ENCODE measurements at regions not wholly inside any gene's neighbourhood (a gene's known extent, or its start where the extent isn't known, plus 50 kb on each side); places are given as distances from the start of the nearest gene placed in this dataset.
A peak's percentile ranks its signal among the peaks of the same experiment; 100 is the strongest.

GRCh38 chr18:26656431-26656943 is 108.1 kb upstream of the KCTD1 start:
- Mint-ChIP-seq H3K27ac (no peak overlapping the region), H3K9me3 (no peaks in the 10 kb centered on the region), H3K4me1 (peaks cover 14% of the 10 kb centered on the region), H3K27me3 (peaks cover 76% of the 10 kb centered on the region), H3K36me3 (peaks cover 6% of the 10 kb centered on the region), H3K4me3 (no peak overlapping the region)
- CTCF ChIA-PET = no interaction called here
- no peak for DNase-seq

- Mint-ChIP-seq H3K4me3 (peak overlapping the region; percentile 22), H3K4me1 (peaks cover 14% of the 10 kb centered on the region), H3K27ac (no peak overlapping the region), H3K9me3 (no peaks in the 10 kb centered on the region), H3K27me3 (peaks cover 81% of the 10 kb centered on the region), H3K36me3 (peaks cover 6% of the 10 kb centered on the region)
- CTCF ChIA-PET = no interaction called here
- no peak for DNase-seq
Measured at GRCh38 chr18:26655525-26656430, 107.4 kb upstream of the KCTD1 start.

GRCh38 chr18:26654616-26655524 is 106.5 kb upstream of the KCTD1 start:
- CTCF ChIA-PET = no interaction called here
- no peak overlapping the region for H3K27ac Mint-ChIP-seq
- H3K4me1 Mint-ChIP-seq = peaks cover 14% of the 10 kb centered on the region
- peak overlapping the region; percentile 22 for H3K4me3 Mint-ChIP-seq
- H3K36me3 Mint-ChIP-seq = peaks cover 6% of the 10 kb centered on the region
- H3K9me3 Mint-ChIP-seq = no peaks in the 10 kb centered on the region
- H3K27me3 Mint-ChIP-seq = peaks cover 76% of the 10 kb centered on the region
- DNase-seq = no peak

GRCh38 chr18:26653943-26654615 is 105.7 kb upstream of the KCTD1 start:
- Mint-ChIP-seq H3K27ac (no peak overlapping the region), H3K4me1 (peaks cover 14% of the 10 kb centered on the region), H3K27me3 (peaks cover 75% of the 10 kb centered on the region), H3K9me3 (no peaks in the 10 kb centered on the region), H3K4me3 (no peak overlapping the region), H3K36me3 (peaks cover 6% of the 10 kb centered on the region)
- CTCF ChIA-PET = no interaction called here
- DNase-seq = no peak

- no peak overlapping the region for H3K4me3 Mint-ChIP-seq
Measured at GRCh38 chr18:26652501-26652900, 104.1 kb upstream of the KCTD1 start.

GRCh38 chr18:26650310-26651268 is 102.2 kb upstream of the KCTD1 start:
- no peak overlapping the region for H3K4me3 Mint-ChIP-seq
- no peaks in the 10 kb centered on the region for H3K36me3 Mint-ChIP-seq
- H3K9me3 Mint-ChIP-seq = no peaks in the 10 kb centered on the region
- no peak overlapping the region for H3K27ac Mint-ChIP-seq
- no peak for DNase-seq
- H3K27me3 Mint-ChIP-seq = peaks cover 45% of the 10 kb centered on the region
- CTCF ChIA-PET = interaction anchor here (1.4 kb wide), 1 partner anchor 344 kb away, joined by 3 read pairs; no protein-coding TSS in a partner anchor
- peaks cover 5% of the 10 kb centered on the region for H3K4me1 Mint-ChIP-seq

More at GRCh38 chr18:26652501-26652900, 104.1 kb upstream of the KCTD1 start:
- H3K27me3 Mint-ChIP-seq = peaks cover 61% of the 10 kb centered on the region
- H3K9me3 Mint-ChIP-seq = no peaks in the 10 kb centered on the region
- CTCF ChIA-PET = no interaction called here
- H3K4me1 Mint-ChIP-seq = peaks cover 11% of the 10 kb centered on the region
- no peak overlapping the region for H3K27ac Mint-ChIP-seq
- peaks cover 3% of the 10 kb centered on the region for H3K36me3 Mint-ChIP-seq
- DNase-seq = no peak

- Mint-ChIP-seq H3K27ac (no peak overlapping the region), H3K36me3 (no peaks in the 10 kb centered on the region), H3K4me1 (no peaks in the 10 kb centered on the region), H3K4me3 (no peak overlapping the region), H3K27me3 (peaks cover 31% of the 10 kb centered on the region), H3K9me3 (no peaks in the 10 kb centered on the region)
- CTCF ChIA-PET = interaction anchor here (0.6 to 1.1 kb wide), 3 partner anchors 8 to 343 kb away, joined by 3 to 4 read pairs (median 3); no protein-coding TSS in a partner anchor
- no peak for DNase-seq
Measured at GRCh38 chr18:26649193-26649543, 100.8 kb upstream of the KCTD1 start.

- Mint-ChIP-seq H3K9me3 (no peaks in the 10 kb centered on the region), H3K36me3 (no peaks in the 10 kb centered on the region), H3K27me3 (peaks cover 29% of the 10 kb centered on the region), H3K4me3 (no peak overlapping the region), H3K4me1 (no peaks in the 10 kb centered on the region), H3K27ac (no peak overlapping the region)
- DNase-seq = no peak
- CTCF ChIA-PET = interaction anchor here (0.8 to 1.1 kb wide), 2 partner anchors 265 to 342 kb away, joined by 3 read pairs; no protein-coding TSS in a partner anchor
Measured at GRCh38 chr18:26648509-26649192, 100.3 kb upstream of the KCTD1 start.

- Mint-ChIP-seq H3K36me3 (no peaks in the 10 kb centered on the region), H3K4me1 (no peaks in the 10 kb centered on the region), H3K27ac (no peak overlapping the region), H3K9me3 (no peaks in the 10 kb centered on the region), H3K4me3 (no peak overlapping the region), H3K27me3 (peaks cover 16% of the 10 kb centered on the region)
- DNase-seq = no peak
- CTCF ChIA-PET = interaction anchor here (0.6 to 0.8 kb wide), 2 partner anchors 242 to 267 kb away, joined by 3 read pairs; no protein-coding TSS in a partner anchor
Measured at GRCh38 chr18:26646901-26647300, 98.5 kb upstream of the KCTD1 start.

GRCh38 chr18:26642440-26643348 is 94.3 kb upstream of the KCTD1 start:
- CTCF ChIA-PET = no interaction called here
- no peak overlapping the region for H3K4me3 Mint-ChIP-seq
- no peaks in the 10 kb centered on the region for H3K36me3 Mint-ChIP-seq
- no peaks in the 10 kb centered on the region for H3K9me3 Mint-ChIP-seq
- DNase-seq = no peak
- H3K4me1 Mint-ChIP-seq = no peaks in the 10 kb centered on the region
- H3K27me3 Mint-ChIP-seq = no peaks in the 10 kb centered on the region
- H3K27ac Mint-ChIP-seq = no peak overlapping the region

- DNase-seq = no peak
- H3K27me3 Mint-ChIP-seq = no peaks in the 10 kb centered on the region
- CTCF ChIA-PET = interaction anchor here (0.8 kb wide), 1 partner anchor 9 kb away, joined by 4 read pairs; no protein-coding TSS in a partner anchor
- H3K4me3 Mint-ChIP-seq = no peak overlapping the region
- no peaks in the 10 kb centered on the region for H3K4me1 Mint-ChIP-seq
- no peaks in the 10 kb centered on the region for H3K36me3 Mint-ChIP-seq
- no peaks in the 10 kb centered on the region for H3K9me3 Mint-ChIP-seq
- no peak overlapping the region for H3K27ac Mint-ChIP-seq
Measured at GRCh38 chr18:26640541-26640940, 92.2 kb upstream of the KCTD1 start.

GRCh38 chr18:26639149-26639548 is 90.8 kb upstream of the KCTD1 start:
- no peaks in the 10 kb centered on the region for H3K36me3 Mint-ChIP-seq
- H3K4me1 Mint-ChIP-seq = no peaks in the 10 kb centered on the region

More at GRCh38 chr18:26639149-26639548, 90.8 kb upstream of the KCTD1 start:
- no peak overlapping the region for H3K27ac Mint-ChIP-seq
- CTCF ChIA-PET = no interaction called here
- H3K4me3 Mint-ChIP-seq = no peak overlapping the region
- no peaks in the 10 kb centered on the region for H3K9me3 Mint-ChIP-seq
- no peak for DNase-seq
- no peaks in the 10 kb centered on the region for H3K27me3 Mint-ChIP-seq

Measured in activated naive CD4-positive, alpha-beta T cell treated with anti-CD3 and anti-CD28 coated beads, Interleukin-2, amount 10 ng/mL, durations not matched to agents 7 days and 5 days (primary cell).